ENCODE measurements at regions not wholly inside any gene's neighbourhood (a gene's known extent, or its start where the extent isn't known, plus 50 kb on each side); places are given as distances from the start of the nearest gene placed in this dataset.
A peak's percentile ranks its signal among the peaks of the same experiment; 100 is the strongest.
"Not testable (repeated sequence)": the region's sequence is repeated elsewhere in the genome, so short reads cannot be mapped to it uniquely, and the experiment has no call there.

DNA sequence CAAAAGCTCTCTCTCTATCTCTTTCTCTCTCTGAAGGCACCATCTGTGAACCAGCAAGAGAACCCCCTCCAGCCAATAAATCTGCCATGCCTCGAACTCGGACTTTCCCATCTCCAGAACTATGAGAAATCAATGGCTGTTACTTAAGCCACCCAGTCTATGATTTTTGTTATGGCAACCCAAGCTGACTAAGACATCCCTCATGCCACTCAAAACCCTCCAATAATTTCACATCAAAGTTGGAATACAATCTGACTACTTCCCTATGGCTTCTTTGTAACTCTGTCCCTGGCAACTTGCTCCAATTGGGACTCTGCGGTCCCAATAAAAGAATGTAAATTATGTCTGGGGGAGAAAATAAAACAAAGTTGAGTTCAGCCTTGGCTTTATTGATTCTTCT is 265.7 kb downstream of the SHOX start:
- WGBS, 2 donors, result 88 to 91% methylated on average over 3 of the region's 3 CpGs
- TF ChIP-seq EP300 (IDR thresholded peaks at IDR 0.05) (no peak), POLR2AphosphoS5 (IDR thresholded peaks at IDR 0.05) (no peak), POLR2A (IDR thresholded peaks at IDR 0.05) (no peak)
- TF ChIP-seq, protein P1, sequence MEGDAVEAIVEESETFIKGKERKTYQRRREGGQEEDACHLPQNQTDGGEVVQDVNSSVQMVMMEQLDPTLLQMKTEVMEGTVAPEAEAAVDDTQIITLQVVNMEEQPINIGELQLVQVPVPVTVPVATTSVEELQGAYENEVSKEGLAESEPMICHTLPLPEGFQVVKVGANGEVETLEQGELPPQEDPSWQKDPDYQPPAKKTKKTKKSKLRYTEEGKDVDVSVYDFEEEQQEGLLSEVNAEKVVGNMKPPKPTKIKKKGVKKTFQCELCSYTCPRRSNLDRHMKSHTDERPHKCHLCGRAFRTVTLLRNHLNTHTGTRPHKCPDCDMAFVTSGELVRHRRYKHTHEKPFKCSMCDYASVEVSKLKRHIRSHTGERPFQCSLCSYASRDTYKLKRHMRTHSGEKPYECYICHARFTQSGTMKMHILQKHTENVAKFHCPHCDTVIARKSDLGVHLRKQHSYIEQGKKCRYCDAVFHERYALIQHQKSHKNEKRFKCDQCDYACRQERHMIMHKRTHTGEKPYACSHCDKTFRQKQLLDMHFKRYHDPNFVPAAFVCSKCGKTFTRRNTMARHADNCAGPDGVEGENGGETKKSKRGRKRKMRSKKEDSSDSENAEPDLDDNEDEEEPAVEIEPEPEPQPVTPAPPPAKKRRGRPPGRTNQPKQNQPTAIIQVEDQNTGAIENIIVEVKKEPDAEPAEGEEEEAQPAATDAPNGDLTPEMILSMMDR (IDR thresholded peaks at IDR 0.05), result no peak
- Histone ChIP-seq H3K36me3 (no peaks in the 10 kb centered on the region), H3K4me1 (no peaks in the 10 kb centered on the region), H3K9me3 (peaks cover 0 to 9% (median 0%) of the 10 kb centered on the region in 4 donors), H3K27me3 (no peaks in the 10 kb centered on the region), H3K4me3 (no peak overlapping the region), H3K27ac (no peak overlapping the region)
- ATAC-seq (ENCODE audit: low FRiP score in 2 of 2) (no peak), DNase-seq (no peak)

DNA sequence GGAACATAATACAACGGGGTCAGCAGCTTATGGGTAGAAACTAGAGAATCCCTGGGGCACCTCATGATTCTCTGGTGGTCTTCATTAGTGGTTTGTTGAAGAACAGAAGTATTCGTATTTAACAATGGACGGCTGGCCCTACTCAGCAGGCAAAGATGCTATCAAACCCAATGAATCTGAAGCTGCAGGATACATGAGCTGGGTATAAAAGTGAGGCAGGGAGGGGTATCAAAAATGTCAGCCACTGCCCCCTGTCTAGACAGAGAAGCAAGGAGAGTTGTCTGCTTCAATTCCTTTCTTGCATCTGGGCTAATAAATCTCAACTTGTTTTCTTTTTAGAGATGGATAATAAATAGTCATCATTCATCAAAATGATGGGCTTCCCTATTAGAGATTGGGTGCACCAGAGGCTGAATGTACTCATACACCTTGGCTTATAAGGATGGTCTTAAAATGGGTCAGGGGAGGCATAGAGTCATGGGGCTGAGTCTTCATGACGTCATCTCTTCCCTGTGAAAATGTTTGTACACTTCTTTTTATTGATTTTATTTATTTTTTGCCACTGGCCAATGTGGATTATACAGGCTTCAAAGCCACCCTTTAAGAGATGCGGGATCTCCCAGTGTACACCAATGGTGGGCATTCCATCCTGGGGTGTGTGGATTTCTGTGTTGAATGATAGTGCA is 259.5 kb downstream of the SHOX start:
- DNase-seq, result no peak
- 92 to 93% methylated on average over 5 of the region's 5 CpGs for WGBS, 2 donors
- Histone ChIP-seq H3K36me3 (no peaks in the 10 kb centered on the region), H3K27me3 (no peaks in the 10 kb centered on the region), H3K27ac (no peak overlapping the region), H3K9me3 (peaks cover 0 to 20% (median 6%) of the 10 kb centered on the region in 4 donors), H3K4me1 (no peaks in the 10 kb centered on the region), H3K4me3 (no peak overlapping the region)
- TF ChIP-seq, protein P1 (IDR thresholded peaks at IDR 0.05), result no peak
- TF ChIP-seq POLR2A (IDR thresholded peaks at IDR 0.05) (no peak), EP300 (IDR thresholded peaks at IDR 0.05) (no peak), POLR2AphosphoS5 (IDR thresholded peaks at IDR 0.05) (no peak)
- ATAC-seq (ENCODE audit: low FRiP score in 2 of 2), result no peak

- not testable (repeated sequence) for H3K4me1 ChIP-seq; DNase-seq; H3K4me3 ChIP-seq; ATAC-seq (ENCODE audit: low FRiP score in 2 of 2); H3K27ac ChIP-seq; H3K36me3 ChIP-seq; H3K27me3 ChIP-seq
- H3K9me3 ChIP-seq, result peaks cover 0 to 20% (median 6%) of the 10 kb centered on the region in 4 donors
- WGBS, 2 donors, result 92% methylated on average over 13 of the region's 13 CpGs
Measured at GRCh38 chrX:887724-888123, 257.1 kb downstream of the SHOX start.

GRCh38 chrX:883588-883987 is 253.0 kb downstream of the SHOX start:
- Histone ChIP-seq H3K4me3 (no peak overlapping the region), H3K27ac (no peak overlapping the region), H3K4me1 (no peaks in the 10 kb centered on the region), H3K27me3 (no peaks in the 10 kb centered on the region), H3K36me3 (no peaks in the 10 kb centered on the region), H3K9me3 (no peaks in the 10 kb centered on the region)
- ATAC-seq (ENCODE audit: low FRiP score in 2 of 2), result no peak
- peak in 1 of 2 donors; percentile 39 for DNase-seq
- TF ChIP-seq, protein P1 (IDR thresholded peaks at IDR 0.05), result no peak
- TF ChIP-seq POLR2A (IDR thresholded peaks at IDR 0.05), result no peak
- 50 to 57% methylated on average over 8 to 10 of the region's 10 CpGs for WGBS, 2 donors

- H3K27me3 ChIP-seq; H3K4me3 ChIP-seq; H3K9me3 ChIP-seq; H3K4me1 ChIP-seq; H3K36me3 ChIP-seq; DNase-seq; ATAC-seq (ENCODE audit: low FRiP score in 2 of 2); H3K27ac ChIP-seq: not testable (repeated sequence)
- 61 to 69% methylated on average over 11 of the region's 11 CpGs for WGBS, 2 donors
Measured at GRCh38 chrX:879756-880698, 249.4 kb downstream of the SHOX start.

Data from upper lobe of left lung (tissue), 6 donors.